Hematopoietic multipotent progenitor cell treated with erythropoietin and hydrocortisone succinate and interleukin-3 and kit ligand, for 17 days (in vitro differentiated cells): ENCODE measurements at regions not wholly inside any gene's neighbourhood (a gene's known extent, or its start where the extent isn't known, plus 50 kb on each side); places are given as distances from the start of the nearest gene placed in this dataset.

ENCODE experiments used
- DNase-seq: peaks from one replicate; pipeline ENCODE4 v3.0.0-alpha.2; 2015; ENCODE audit warnings: low spot score

DNA sequence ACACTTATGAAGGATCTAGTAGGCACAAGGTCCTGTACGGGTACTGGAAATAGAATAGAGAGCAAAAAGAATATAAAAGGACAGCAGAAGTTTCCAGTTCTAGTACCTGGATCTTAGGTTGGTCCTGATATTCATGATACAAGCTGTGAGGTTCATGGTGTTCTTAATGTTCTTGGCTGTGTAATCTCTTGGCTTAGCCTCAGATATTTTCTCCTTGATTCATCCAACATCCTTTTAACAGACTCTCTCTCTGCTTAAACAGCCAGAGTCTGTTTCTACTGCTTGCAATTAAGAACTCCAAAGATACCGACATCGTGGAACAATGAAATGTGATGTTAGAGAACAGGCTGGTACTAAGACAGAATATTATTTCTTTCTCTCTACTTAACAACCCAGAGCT lies 49.9 kb downstream of the CNTN3 start:
- DNase-seq: no peak

DNA sequence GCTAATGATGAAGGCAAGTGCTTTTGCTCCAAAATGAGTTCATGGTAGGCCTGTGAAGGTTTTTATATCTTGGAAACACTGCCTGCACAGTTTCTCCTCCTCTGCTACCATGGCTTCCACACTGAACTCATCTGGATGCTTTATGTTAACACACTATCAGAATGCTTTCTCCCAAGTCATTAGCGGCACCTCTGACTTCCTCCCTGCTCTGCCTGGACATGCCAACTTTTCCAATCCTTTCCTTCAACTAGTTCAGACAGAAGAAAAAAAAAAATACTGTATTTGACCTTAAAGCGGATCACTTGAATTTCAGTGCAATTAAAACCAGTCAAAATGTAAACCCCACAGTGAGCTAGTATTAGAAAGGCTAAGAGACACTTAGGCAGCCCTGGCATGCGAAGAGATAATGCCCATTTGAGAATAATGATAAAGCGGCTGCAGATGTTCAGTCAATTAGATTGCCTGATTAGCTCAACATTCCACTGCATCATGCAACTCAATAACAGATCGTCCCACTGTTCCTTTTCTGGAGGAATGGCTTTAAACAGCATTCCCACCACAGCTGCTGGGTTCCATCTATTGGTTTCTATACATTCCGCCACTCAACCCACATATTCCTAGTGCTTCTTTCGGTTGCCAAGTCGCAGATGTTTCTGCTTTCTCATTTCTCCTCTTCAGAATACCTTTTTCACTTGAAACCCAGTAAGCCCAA lies 51.7 kb downstream of the CNTN3 start:
- DNase-seq: no peak

DNA sequence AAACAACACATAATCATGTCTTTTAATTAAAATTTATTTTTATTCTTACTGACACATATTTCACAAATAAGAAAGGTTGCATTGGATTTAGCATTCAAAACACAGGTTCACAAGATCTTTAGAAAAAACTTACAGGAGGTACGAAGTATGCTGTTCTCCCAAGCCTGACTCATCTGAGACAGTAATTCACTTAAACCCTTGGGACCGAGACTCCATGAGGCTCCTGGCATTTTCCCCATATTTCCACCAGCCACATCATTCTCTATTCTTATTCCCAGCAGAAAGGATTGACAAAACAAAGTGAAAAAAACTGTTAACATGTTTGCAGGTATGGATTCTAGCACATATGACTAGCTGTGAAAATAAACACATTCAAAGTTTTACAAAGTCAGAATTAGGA lies 52.6 kb downstream of the CNTN3 start:
- no peak for DNase-seq

DNA sequence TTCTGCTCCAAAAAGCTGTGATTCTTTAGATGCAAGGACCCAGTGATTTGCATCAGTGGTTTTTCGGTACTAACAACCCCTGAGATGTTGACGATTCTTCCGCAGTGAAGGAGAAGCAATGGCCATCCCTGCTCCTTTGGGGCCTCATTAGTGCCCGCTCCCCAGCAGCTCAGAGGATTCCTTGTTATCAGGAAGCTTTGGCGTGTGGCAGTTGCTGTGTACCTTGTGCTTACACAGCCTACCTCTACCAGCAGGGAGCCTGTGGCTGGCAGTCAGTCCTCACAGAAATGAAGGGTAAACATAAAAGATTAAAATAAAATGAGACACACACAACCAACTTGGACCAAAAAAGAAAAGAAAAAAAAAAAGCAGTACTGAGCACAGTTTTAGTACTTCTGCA lies 55.2 kb downstream of the CNTN3 start:
- DNase-seq: no peak

DNA sequence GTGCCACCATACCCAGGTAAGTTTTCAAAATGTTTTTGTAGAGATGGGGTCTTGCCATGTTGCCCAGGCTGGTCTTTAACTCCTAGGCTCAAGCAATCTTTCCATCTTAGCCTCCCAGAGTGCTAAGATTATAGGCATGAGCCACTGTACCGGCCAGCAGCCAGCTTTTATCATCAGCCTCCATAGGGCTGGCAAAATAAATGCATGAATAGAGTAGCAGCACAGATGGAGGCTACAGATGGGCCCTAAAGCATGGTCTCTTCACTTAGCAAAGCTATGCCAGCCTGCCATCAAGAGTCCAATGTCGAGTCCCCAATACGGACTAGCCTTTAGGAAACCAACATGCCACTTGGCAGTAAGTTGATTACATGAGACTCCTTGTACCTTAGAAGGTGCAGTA lies 63.8 kb downstream of the CNTN3 start:
- DNase-seq: no peak

DNA sequence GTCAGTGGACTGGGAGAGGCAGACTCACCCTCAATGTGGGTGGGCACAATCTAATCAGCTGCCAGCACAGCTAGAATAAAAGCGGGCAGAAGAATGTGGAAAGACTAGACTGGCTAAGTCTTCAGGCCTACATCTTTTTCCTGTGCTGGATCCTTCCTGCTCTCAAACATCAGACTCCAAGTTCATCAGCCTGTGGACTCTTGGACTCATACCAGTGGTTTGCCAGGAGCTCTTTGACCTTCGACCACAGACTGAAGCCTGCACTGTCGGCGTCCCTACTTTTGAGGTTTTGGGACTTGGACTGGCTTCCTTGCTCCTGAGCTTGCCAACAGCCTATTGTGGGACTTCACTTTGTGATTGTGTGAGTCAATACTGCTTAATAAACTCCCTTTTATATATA lies 68.0 kb downstream of the CNTN3 start:
- DNase-seq: no peak

DNA sequence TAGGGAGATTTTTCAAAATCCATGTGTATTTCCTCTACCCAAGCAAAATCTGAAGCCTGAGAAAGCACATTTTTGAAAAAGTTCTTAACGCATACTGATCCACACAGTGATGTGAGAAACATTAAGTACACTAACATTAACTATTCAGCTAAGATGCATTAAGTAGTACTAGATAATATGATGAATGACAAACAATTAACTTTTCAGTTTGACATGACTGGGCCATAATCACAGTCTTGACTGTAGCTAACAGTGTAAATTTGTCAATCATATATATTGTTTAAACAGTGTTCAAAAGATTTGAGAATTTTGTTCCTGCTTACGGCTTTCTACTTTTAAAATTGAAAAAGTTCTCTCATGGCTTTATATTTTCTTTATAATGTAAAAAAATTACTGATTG lies 72.0 kb downstream of the CNTN3 start:
- DNase-seq: no peak

DNA sequence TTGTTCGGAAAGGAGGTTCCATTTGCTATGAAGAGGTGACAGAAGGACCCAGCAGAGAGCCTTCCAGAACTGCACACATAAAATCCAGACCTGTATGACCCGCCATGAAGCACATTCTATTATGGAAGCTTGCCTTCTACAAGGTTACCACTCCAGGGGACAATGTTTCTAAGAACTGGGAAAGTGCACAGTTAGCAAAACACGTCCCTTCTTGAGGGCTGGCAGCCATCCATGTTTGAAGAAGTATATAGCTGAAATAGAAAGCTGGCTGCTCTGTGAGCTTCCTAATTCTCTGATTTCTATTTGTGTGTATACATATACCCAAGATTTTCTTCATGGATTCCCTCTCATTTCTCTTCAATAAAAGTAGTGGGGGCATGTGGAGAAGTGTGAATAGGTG lies 74.6 kb downstream of the CNTN3 start:
- no peak for DNase-seq

DNA sequence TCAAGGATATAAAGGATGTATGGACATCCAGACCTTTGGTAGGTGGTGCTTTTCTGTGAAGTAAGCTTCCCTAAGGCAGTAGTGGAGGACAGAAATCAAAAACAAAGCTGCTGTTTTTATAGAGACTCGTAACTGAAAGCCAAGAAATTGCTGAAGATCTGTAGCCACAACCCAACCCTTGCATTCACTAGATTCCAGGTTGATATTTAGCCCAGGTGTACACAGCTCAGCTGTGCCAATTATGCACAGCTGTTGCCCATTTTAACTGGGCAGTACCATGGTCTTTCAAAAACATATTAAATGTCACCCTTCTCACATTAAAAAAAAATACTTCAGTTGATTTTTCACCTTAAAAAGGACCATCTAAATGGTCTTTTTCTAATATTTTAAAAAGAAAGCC lies 75.8 kb downstream of the CNTN3 start:
- no peak for DNase-seq

DNA sequence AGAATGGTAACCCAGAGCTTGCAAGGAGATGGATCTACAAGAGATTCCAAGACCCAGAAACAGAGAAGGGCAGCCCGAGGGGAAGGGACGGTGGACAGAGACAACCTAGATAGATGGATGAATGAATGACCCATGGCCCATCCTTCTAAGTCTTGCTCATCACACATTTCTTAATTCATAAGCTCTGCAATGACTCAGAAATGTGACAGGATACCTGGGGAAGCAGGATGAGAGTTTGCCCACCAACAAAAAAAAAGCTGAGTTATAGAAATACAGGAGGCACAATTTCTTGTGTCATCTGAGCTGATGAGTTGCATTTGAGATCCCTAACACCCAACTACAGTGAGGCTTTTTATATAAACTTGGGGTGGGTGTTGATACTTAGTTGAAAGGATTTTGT lies 76.6 kb downstream of the CNTN3 start:
- DNase-seq: no peak

DNA sequence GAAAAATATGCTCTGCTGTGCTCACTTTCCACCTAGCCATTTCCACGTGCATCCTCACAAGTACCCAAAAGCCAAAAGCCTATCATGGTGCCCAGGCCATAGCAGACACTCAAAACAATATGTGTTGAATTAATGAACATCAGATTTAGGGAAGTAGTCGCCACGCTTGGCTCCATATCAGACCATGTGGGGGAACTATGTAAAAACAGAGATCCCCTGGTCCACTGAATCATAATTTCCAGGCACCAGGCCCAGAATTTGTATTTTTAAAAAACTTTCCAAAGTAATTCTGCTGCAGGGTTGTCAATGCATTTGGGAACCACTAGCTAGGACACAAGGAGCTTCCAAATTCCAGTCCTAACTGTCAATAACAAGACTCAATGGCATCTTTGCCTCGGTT lies 77.3 kb downstream of the CNTN3 start:
- DNase-seq: no peak

DNA sequence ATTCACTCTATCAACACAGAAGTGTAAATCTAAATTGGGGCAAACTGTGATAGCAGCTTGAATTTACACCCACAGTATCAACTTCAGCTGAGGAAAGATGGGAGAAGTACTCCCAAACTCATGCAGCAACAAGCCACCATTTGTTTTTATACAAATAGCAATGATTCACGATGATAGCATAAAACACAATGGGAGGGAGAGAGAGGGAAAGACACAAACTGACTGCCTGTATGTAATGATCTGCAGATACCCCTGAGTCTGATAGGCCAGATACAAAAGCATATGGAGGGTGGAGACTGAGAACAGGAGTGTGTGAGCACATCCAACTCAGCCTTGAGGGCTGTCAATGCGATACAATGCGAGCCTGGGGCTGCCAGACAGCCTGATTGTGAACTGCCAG lies 79.2 kb downstream of the CNTN3 start:
- no peak for DNase-seq

DNA sequence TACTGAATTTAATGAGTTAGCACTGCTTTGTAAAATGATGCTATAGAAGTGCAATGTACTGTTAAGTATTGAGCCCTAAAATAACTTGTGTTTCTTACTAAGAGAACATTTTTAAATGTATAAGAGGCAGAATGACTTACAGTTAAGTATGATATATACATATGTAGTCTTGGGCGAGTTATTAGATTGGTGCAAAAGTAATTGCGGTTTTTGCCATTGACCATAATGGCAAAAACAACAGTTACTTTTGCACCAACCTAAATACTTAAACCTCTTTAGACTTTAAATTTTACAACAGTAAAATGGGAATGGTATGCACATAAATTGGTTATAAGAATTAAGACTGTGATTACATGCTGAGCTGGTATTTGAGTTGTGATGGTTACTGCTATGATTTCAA lies 79.8 kb downstream of the CNTN3 start:
- no peak for DNase-seq

DNA sequence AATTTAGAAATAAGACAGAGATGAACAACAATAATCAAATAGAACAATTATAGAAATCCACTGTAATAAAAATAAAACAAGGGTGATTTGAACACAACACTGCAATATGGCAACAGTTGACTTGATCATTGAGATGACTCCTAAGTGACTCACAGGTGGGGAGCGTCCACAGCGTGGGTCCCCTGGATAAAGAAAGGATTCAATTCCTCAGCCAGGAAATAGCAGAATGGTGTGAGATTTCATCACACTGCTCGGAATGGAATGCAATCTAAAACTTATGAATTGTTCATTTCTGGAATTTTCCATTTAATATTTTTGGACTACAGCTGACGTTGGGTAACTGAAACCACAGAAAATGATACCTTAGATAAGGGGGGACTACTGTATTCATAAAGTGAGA lies 82.0 kb downstream of the CNTN3 start:
- no peak for DNase-seq

DNA sequence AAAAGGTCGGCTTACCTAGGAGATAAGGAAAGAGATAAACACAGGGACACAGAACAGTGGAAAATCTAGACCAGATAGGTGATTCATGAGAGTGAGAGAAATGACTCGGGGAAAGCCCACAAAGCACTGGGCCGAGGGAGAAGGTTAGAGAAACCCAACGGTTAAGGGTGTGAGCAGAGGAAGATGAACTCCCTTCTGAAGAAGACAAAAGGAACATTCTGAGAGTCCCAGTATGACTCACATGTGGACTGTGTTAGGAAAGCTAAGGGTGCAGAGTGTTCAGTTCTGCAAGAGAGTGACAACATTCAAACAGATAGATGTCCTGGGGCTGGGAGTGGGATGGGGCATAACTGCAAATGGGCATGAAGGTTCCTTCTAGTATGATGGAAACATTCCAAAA lies 83.0 kb downstream of the CNTN3 start:
- no peak for DNase-seq

DNA sequence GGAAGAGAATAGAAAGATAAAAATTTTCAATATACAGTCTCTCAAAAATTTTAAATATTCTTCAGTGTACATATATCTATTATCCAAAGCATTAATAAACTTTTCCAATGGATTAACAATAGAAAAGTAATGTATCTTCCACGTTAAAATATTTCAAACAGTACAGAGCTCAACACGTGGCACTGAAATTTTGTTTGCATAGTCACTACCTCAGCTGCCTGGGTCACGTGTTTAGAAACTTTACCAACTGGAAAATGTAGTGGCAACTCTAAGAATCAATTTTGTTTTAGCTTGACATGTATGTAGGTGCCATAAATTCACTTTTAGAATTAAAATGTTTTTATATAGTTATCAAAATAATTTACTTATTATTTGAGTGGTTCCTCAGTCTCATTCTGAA lies 85.3 kb downstream of the CNTN3 start:
- DNase-seq: no peak

DNA sequence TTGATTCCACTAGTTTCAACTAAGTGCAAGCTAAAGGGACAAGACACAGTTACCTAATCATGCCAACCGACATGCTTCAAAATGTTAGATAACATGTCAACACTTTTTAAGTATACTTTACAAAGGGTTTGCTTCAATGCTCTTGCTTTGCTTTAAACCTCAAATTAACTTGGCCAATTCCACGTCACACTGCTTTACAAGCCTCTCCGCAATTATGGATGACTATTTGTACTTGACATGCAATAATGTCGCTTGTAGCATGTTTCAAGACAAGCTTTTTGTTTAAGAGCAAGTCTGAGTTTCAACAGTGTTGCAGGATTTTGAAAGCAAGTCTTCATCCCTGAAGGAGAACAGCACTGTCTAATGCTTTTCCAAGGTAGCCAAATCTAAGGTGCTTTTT lies 86.9 kb downstream of the CNTN3 start:
- no peak for DNase-seq

DNA sequence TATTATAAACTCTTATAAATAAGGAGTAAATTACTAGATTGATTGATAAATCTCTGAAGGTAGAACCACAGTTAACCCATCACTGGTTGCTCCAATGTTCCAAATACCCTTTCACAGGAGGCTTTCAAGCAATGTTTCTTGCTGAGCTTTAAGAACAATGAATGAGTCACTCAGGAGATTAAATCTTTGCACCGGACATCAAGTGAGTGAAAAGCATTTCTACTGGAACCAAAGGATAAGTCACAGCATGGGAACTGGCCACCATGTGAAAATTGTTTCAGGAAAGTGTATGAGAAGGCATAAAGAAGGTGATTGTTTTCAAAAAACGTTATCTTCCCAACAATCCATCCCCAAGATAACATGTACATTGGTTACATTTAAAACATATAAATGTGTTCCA lies 90.6 kb downstream of the CNTN3 start:
- no peak for DNase-seq

DNA sequence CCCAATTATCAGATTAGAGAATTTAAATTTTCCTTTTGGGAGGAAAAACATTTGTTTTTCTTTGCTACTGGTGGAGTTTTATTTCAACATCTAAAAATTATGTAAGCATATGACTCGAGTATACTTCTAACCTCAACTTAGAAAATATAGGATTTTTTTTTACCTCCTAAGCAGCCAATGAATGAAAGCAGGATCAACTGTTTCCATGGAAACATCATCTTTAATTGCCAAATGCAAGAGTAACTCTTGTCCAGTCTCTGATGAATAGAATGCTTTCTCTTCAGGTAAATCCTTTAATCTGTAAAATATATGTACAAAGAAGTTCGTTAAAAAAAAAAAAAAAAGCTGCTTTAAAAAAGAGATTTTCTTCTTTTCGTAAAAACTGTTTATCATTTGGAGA lies 93.6 kb downstream of the CNTN3 start:
- no peak for DNase-seq

DNA sequence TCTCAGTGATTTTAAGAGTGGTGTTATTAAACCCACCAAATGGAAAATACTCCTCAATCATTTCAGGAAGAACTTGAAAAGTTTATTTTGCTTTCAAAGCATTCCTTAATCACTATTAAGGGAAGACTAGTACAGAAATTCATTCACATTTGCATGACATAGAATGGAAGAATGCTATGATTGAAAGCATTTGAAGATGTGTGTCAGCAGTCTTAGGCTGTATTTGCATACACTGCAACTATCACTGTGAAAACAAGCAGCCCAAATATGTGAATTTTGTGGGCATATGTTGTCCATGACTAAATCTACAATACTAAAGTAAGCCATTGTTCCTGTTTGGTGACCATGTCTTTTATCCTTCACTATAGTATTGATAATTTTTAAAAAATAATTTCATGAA lies 95.8 kb downstream of the CNTN3 start:
- DNase-seq: no peak

DNA sequence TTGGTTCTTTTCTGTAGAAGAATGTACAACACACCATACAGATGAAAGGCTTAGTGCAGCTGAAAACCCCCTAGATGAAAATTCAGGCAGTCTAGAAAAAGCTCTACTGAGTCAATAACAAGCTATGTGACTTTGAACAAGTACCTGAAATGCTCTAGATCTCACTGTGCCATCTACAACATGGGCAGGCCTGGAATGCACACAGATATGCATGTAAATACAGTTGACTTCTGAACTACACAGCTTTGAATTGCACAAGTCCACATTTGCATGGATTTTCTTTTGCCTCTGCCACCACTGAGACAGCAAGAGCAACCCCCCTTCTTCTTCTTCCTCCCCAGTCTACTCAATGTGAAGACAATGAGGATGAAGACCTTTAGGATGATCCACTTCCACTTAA lies 98.4 kb downstream of the CNTN3 start:
- no peak for DNase-seq

DNA sequence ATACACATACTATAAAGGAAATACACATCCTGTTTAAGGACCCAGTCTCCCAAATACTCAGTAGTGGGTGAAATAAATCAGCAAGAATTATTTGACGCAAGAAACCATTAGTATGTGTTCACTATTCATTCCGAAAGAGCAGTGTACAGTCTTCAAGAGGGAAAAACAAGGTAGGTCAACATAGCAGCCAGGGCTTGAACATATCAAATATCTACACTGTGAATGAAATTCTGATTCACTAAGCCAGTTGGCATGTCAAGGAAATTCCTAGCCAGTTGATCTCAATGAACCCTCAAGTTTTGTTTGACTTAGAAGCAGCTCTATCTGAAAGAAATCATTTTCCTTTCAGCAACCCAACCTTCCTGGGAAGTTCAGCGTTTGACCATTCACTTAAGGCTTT lies 99.0 kb downstream of the CNTN3 start:
- DNase-seq: no peak

DNA sequence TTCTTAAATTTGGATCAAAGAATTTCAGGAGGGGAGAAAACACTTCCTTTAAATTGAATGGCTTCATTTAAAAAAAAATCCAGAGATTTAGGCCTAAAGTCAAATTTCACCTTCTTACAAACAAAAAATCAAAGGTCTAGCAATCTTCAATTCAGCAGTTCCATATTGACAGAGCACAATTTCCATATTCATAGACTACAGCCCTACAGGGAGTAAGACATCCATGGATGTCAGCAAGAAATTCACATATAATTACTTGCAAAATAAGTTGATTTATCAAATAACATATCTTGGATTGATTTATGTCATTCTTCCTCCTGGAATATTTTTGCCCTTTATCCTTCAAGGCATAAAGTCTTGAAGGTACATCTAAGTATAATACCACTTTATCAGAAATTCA lies 103.4 kb downstream of the CNTN3 start:
- DNase-seq: no peak

DNA sequence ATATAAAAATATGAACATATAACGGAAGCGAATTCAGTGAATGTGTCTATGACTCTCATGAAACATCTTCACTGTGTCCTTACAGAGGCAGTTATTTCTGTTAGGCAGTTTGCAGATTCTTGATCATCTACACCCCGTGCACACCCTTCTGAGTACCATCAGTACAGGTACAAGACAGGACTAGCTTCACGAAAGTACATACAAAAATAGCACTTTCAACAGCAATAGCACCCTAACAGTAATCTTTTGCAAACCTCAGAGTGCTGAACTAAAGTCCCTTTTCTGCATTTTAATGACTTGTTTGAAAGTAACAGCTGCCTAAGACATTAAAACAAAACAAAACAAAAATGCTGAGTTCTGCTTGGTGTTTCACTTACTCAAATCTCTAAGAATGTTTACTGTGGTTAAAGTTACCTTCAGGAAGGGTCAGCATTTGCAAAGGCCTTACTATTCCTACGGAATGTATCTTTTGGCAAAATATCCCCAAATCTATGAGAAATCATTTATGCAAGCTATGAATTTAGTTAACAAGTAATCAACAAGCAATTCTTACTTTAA lies 104.1 kb downstream of the CNTN3 start:
- no peak for DNase-seq

DNA sequence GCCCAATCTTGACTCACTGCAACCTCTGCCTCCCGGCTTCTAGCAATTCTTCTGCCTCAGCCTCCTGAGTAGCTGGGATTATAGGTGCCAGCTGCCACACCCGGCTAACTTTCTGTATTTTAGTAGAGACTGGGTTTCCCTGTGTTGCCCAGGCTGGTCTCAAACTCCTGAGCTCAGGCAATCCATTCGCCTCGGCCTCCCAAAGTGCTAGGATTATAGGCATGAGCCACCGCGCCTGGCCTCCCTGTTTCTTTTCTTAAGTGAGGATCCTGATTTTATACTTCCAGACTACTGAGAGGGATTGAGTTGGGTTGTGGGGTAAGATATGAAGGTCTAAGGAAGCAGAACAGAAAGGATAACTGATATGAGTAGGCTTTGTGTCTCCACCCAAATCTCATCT lies 106.8 kb downstream of the CNTN3 start:
- no peak for DNase-seq
